ENCODE measurements at regions not wholly inside any gene's neighbourhood (a gene's known extent, or its start where the extent isn't known, plus 50 kb on each side); places are given as distances from the start of the nearest gene placed in this dataset.

DNA sequence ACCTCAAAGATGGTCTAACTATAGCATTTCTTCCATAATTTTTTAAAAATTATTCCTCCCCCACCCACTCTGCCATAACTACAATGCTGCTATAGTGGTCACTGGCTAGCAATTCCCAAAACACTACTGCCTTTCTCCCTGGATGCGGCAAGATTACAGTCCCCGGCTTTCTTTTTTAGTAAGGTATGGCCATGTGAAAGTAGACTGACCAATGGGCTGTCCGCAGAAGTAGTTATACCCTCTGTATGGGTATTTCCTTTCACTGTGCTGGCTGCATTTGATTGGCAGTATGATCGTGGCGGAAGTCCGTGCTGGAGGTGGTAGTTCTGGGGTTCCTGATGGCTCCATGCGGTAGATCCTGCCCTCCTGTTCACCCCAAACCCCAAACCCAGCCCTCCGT is 166.0 kb downstream of the FBXO8 start:
- Histone ChIP-seq H3K4me3 (no peak overlapping the region), H3K27ac (peak overlapping the region in 3 of 4 donors; percentile 43 to 82 (median 78)), H3K36me3 (no peaks in the 10 kb centered on the region), H3K27me3 (no peaks in the 10 kb centered on the region), H3K9me3 (no peaks in the 10 kb centered on the region), H3K4me1 (peaks cover 0 to 58% (median 36%) of the 10 kb centered on the region in 4 donors)
- intact Hi-C loops (cut with DNase I), result no loop called here
- no peak for DNase-seq
- TF ChIP-seq POLR2A (IDR thresholded peaks at IDR 0.05) (no peak), EP300 (IDR thresholded peaks at IDR 0.05) (no peak)
- TF ChIP-seq, protein P1, sequence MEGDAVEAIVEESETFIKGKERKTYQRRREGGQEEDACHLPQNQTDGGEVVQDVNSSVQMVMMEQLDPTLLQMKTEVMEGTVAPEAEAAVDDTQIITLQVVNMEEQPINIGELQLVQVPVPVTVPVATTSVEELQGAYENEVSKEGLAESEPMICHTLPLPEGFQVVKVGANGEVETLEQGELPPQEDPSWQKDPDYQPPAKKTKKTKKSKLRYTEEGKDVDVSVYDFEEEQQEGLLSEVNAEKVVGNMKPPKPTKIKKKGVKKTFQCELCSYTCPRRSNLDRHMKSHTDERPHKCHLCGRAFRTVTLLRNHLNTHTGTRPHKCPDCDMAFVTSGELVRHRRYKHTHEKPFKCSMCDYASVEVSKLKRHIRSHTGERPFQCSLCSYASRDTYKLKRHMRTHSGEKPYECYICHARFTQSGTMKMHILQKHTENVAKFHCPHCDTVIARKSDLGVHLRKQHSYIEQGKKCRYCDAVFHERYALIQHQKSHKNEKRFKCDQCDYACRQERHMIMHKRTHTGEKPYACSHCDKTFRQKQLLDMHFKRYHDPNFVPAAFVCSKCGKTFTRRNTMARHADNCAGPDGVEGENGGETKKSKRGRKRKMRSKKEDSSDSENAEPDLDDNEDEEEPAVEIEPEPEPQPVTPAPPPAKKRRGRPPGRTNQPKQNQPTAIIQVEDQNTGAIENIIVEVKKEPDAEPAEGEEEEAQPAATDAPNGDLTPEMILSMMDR (IDR thresholded peaks at IDR 0.05), result no peak
- 80 to 88% methylated on average over 8 of the region's 8 CpGs for WGBS, 2 donors

DNA sequence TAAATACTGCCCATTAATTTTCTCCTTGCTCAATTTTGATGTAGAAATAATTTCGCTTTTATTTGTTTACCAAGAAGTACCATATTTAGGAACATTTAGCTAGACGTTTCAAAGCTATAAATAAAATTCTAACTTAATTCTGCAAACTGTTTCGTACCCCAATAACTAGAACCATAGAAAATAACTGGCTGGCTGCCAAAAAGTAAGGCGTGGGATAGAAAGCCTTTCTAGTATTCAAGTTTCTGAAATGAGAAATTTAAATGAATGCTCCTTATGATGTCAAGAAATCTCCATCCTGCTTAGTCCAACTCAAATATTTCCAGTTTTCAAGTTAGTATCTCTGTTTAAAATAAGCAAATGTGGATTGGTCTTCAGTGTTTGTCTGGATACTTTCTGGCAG is 167.4 kb downstream of the FBXO8 start:
- TF ChIP-seq, protein P1 (IDR thresholded peaks at IDR 0.05), result no peak
- TF ChIP-seq POLR2A (IDR thresholded peaks at IDR 0.05), result no peak
- no peak for TF ChIP-seq EP300 (IDR thresholded peaks at IDR 0.05)
- Histone ChIP-seq H3K4me1 (peaks cover 0 to 62% (median 41%) of the 10 kb centered on the region in 4 donors), H3K4me3 (no peak overlapping the region), H3K27ac (peak overlapping the region in 1 of 4 donors; percentile 8), H3K36me3 (no peaks in the 10 kb centered on the region), H3K9me3 (no peaks in the 10 kb centered on the region), H3K27me3 (no peaks in the 10 kb centered on the region)
- 59 to 76% methylated on average over 4 of the region's 4 CpGs for WGBS, 2 donors
- DNase-seq, result no peak
- intact Hi-C loops (cut with DNase I), result no loop called here

DNA sequence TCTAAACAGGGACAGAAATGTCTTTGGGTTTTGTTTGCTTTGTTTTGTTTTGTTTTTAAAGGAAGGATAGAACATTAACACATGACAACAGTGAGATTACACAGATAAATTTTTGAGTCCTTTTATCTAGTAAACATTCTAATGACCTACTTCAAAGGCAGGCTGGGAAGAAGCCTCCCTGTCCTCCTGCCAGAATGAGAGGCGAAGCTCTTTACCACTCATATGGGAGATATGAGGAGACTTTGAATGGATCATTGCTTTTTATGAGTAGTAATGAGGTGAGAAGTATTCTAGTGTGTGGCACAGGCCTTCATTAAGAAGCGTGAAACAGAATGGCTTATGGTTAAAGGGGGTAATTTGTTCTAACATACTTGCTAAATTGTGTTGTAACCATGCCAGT is 172.0 kb downstream of the FBXO8 start:
- no peaks in the 10 kb centered on the region for H3K27me3 ChIP-seq
- H3K27ac ChIP-seq, result peak overlapping the region in 3 of 4 donors; percentile 71 to 80 (median 75)
- peaks cover 0 to 61% (median 54%) of the 10 kb centered on the region in 4 donors for H3K4me1 ChIP-seq
- 47 to 71% methylated on average over 2 of the region's 2 CpGs for WGBS, 2 donors
- DNase-seq, result no peak
- no peak for TF ChIP-seq EP300 (IDR thresholded peaks at IDR 0.05)
- TF ChIP-seq POLR2A (IDR thresholded peaks at IDR 0.05), result no peak
- TF ChIP-seq, protein P1 (IDR thresholded peaks at IDR 0.05), result no peak
- peak in 2 of 4 donors; percentile 45 to 61 for TF ChIP-seq POLR2AphosphoS5 (IDR thresholded peaks at IDR 0.05)
- no peaks in the 10 kb centered on the region for H3K36me3 ChIP-seq
- no peak overlapping the region for H3K4me3 ChIP-seq
- H3K9me3 ChIP-seq, result no peaks in the 10 kb centered on the region
- intact Hi-C loops (cut with DNase I), result no loop called here

DNA sequence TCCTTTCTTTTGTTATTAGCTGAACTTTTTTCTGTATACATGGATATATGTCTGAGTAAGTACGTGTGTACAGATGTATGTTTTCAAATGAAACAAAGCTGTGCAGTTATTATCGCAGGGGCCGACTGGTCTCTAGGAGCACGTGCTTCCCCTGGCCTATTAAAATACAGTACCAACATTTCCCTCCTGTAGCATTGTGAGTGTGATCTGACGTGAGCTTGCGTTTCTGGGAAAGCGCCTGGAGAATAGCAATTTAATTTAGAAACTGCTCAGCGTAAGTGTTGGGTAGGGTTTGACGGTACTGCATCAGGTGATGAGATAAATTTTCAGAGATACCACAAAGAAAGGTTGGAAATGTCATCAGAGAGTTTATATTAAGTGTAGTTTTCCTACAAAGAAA is 173.3 kb downstream of the FBXO8 start:
- DNase-seq, result peak; percentile 56
- TF ChIP-seq EP300 (IDR thresholded peaks at IDR 0.05) (peak in 3 of 4 donors; percentile 56 to 69 (median 60)), POLR2AphosphoS5 (IDR thresholded peaks at IDR 0.05) (peak in 1 of 4 donors; percentile 60), POLR2A (IDR thresholded peaks at IDR 0.05) (no peak)
- 71 to 73% methylated on average over 9 of the region's 9 CpGs for WGBS, 2 donors
- H3K9me3 ChIP-seq, result no peaks in the 10 kb centered on the region
- no peaks in the 10 kb centered on the region for H3K27me3 ChIP-seq
- H3K4me1 ChIP-seq, result peaks cover 0 to 66% (median 47%) of the 10 kb centered on the region in 4 donors
- H3K36me3 ChIP-seq, result no peaks in the 10 kb centered on the region
- H3K27ac ChIP-seq, result peak overlapping the region in 3 of 4 donors; percentile 71 to 80 (median 75)
- intact Hi-C loops (cut with DNase I), result no loop called here
- no peak overlapping the region for H3K4me3 ChIP-seq

DNA sequence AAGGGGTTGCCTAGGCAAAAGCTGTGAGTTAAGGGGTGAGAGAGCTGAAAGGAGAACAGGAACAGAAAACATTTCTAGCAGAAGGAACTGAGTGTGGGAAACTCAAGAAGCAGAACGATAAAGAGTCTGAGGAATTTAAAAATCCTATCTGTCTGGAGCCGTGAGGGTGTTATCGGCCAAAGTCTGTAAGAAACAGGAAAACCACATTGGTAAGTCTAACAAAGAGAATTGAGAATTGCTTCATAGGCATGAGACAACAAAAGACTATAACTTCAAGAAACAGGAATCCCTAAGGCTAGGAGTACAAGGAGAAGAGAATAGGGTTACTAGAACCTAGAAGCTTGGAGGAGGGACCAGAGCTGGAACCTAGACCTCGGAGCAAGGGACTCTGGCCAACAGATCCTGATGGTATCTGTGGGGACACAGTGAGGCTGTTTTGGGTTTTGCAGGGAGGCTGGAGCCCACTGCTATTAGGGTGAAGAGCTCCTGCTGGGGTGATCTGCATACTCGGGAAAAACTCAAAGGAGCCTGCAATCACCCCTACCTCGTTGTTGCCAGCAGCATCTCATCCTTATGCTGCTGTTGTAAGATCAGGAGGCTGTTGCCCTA is 175.6 kb downstream of the FBXO8 start:
- intact Hi-C loops (cut with DNase I), result loop anchor here (5.0 kb wide), 1 partner anchor 456 kb away; no protein-coding TSS in a partner anchor
- Histone ChIP-seq H3K4me3 (no peak overlapping the region), H3K27ac (peak overlapping the region in 3 of 4 donors; percentile 71 to 80 (median 75)), H3K27me3 (no peaks in the 10 kb centered on the region), H3K4me1 (peaks cover 0 to 68% (median 52%) of the 10 kb centered on the region in 4 donors), H3K36me3 (no peaks in the 10 kb centered on the region), H3K9me3 (no peaks in the 10 kb centered on the region)
- WGBS, 2 donors, result 44 to 53% methylated on average over 6 of the region's 6 CpGs
- no peak for DNase-seq
- no peak for TF ChIP-seq EP300 (IDR thresholded peaks at IDR 0.05)
- no peak for TF ChIP-seq POLR2AphosphoS5 (IDR thresholded peaks at IDR 0.05)
- TF ChIP-seq POLR2A (IDR thresholded peaks at IDR 0.05), result no peak
- TF ChIP-seq, protein P1 (IDR thresholded peaks at IDR 0.05), result no peak
